HEK293 (cell line): ENCODE measurements at regions not wholly inside any gene's neighbourhood (a gene's known extent, or its start where the extent isn't known, plus 50 kb on each side); places are given as distances from the start of the nearest gene placed in this dataset.

Experiments used
- BCL11B ChIP-seq: fragments of 450-650 bp; formaldehyde crosslinking; IDR thresholded peaks from 2 replicates; pipeline ENCODE4 v1.5.1; 2016; ENCODE audit warnings: low read depth, missing biosample characterization, missing genetic modification characterization
- ELK4 ChIP-seq: IDR thresholded peaks from 2 replicates; pipeline ENCODE4 v1.6.1; 2011; ENCODE audit warnings: mild to moderate bottlenecking, low read depth, low read length, borderline replicate concordance
- GFI1B ChIP-seq: fragments of 450-650 bp; formaldehyde crosslinking; IDR thresholded peaks from 2 replicates; pipeline ENCODE4 v1.5.1; 2016; ENCODE audit warnings: missing biosample characterization, missing genetic modification characterization
- MYNN ChIP-seq: fragments of 450-650 bp; formaldehyde crosslinking; IDR thresholded peaks from 2 replicates; pipeline ENCODE4 v1.5.1; 2016; ENCODE audit warnings: missing biosample characterization, missing genetic modification characterization, borderline replicate concordance
- PRDM10 ChIP-seq: fragments of 450-650 bp; formaldehyde crosslinking; IDR thresholded peaks from 2 replicates; pipeline ENCODE4 v1.5.1; 2016; ENCODE audit warnings: missing biosample characterization, missing genetic modification characterization
- PRDM2 ChIP-seq: fragments of 450-650 bp; formaldehyde crosslinking; IDR thresholded peaks from 2 replicates; pipeline ENCODE4 v1.5.1; 2016; ENCODE audit warnings: missing biosample characterization, missing genetic modification characterization, borderline replicate concordance
- SP7 ChIP-seq: fragments of 450-650 bp; formaldehyde crosslinking; IDR thresholded peaks from 2 replicates; pipeline ENCODE4 v1.5.1; 2016; ENCODE audit warnings: missing biosample characterization, missing genetic modification characterization
- TSHZ1 ChIP-seq: fragments of 450-650 bp; formaldehyde crosslinking; IDR thresholded peaks from 2 replicates; pipeline ENCODE4 v1.5.1; 2016; ENCODE audit warnings: missing biosample characterization, missing genetic modification characterization, borderline replicate concordance
- ZBTB1 ChIP-seq: fragments of 450-650 bp; formaldehyde crosslinking; IDR thresholded peaks from 2 replicates; pipeline ENCODE4 v1.5.1; 2016; ENCODE audit warnings: missing biosample characterization, missing genetic modification characterization
- ZFP41 ChIP-seq: fragments of 450-650 bp; formaldehyde crosslinking; IDR thresholded peaks from 2 replicates; pipeline ENCODE4 v1.5.1; 2016; ENCODE audit warnings: missing biosample characterization, missing genetic modification characterization, borderline replicate concordance
- ZNF202 ChIP-seq: fragments of 450-650 bp; formaldehyde crosslinking; IDR thresholded peaks from 2 replicates; pipeline ENCODE4 v1.5.1; 2016; ENCODE audit warnings: missing biosample characterization, missing genetic modification characterization, borderline replicate concordance
- ZNF23 ChIP-seq: fragments of 450-650 bp; formaldehyde crosslinking; IDR thresholded peaks from 2 replicates; pipeline ENCODE4 v1.5.1; 2016; ENCODE audit warnings: missing biosample characterization, missing genetic modification characterization, borderline replicate concordance
- ZNF354C ChIP-seq: fragments of 450-650 bp; formaldehyde crosslinking; IDR thresholded peaks from 2 replicates; pipeline ENCODE4 v1.5.1; 2016; ENCODE audit warnings: missing biosample characterization, missing genetic modification characterization, low read depth, borderline replicate concordance
- ZNF366 ChIP-seq: fragments of 450-650 bp; formaldehyde crosslinking; conservative IDR thresholded peaks from 2 replicates; pipeline ENCODE4 v1.5.1; 2016; ENCODE audit warnings: missing biosample characterization, missing genetic modification characterization
- ZNF416 ChIP-seq: fragments of 450-650 bp; formaldehyde crosslinking; IDR thresholded peaks from 2 replicates; pipeline ENCODE4 v1.5.1; 2016; ENCODE audit warnings: missing biosample characterization, missing genetic modification characterization
- ZNF501 ChIP-seq: fragments of 450-650 bp; formaldehyde crosslinking; IDR thresholded peaks from 2 replicates; pipeline ENCODE4 v1.5.1; 2016; ENCODE audit warnings: missing biosample characterization, missing genetic modification characterization
- ZNF513 ChIP-seq: fragments of 450-650 bp; IDR thresholded peaks from 2 replicates; pipeline ENCODE4 v1.5.1; 2018; ENCODE audit warnings: missing biosample characterization, missing genetic modification characterization
- ZNF544 ChIP-seq: fragments of 450-650 bp; formaldehyde crosslinking; IDR thresholded peaks from 2 replicates; pipeline ENCODE4 v1.5.0; 2017; ENCODE audit warnings: missing biosample characterization, missing genetic modification characterization
- ZNF561 ChIP-seq: fragments of 450-650 bp; IDR thresholded peaks from 2 replicates; pipeline ENCODE4 v1.5.1; 2018; ENCODE audit warnings: missing biosample characterization, missing genetic modification characterization, borderline replicate concordance
- ZNF610 ChIP-seq: fragments of 450-650 bp; formaldehyde crosslinking; IDR thresholded peaks from 2 replicates; pipeline ENCODE4 v1.5.1; 2016; ENCODE audit warnings: missing biosample characterization, missing genetic modification characterization, borderline replicate concordance
- ZNF621 ChIP-seq: fragments of 450-650 bp; formaldehyde crosslinking; IDR thresholded peaks from 2 replicates; pipeline ENCODE4 v1.5.1; 2017; ENCODE audit warnings: missing biosample characterization, missing genetic modification characterization
- ZNF624 ChIP-seq: fragments of 450-650 bp; formaldehyde crosslinking; IDR thresholded peaks from 2 replicates; pipeline ENCODE4 v1.5.1; 2017; ENCODE audit warnings: missing biosample characterization, missing genetic modification characterization
- ZNF76 ChIP-seq: fragments of 450-650 bp; formaldehyde crosslinking; IDR thresholded peaks from 2 replicates; pipeline ENCODE4; 2016; ENCODE audit warnings: low read depth, missing biosample characterization, missing genetic modification characterization, borderline replicate concordance
- ZNF777 ChIP-seq: fragments of 450-650 bp; formaldehyde crosslinking; IDR thresholded peaks from 2 replicates; pipeline ENCODE4 v1.5.1; 2017; ENCODE audit warnings: missing biosample characterization, missing genetic modification characterization, borderline replicate concordance

- TF ChIP-seq ZNF366 (tag by site-specific recombination) (peak; percentile 81), PRDM10 (0 out of 2 replicates have a peak, but pooled peaks have one; percentile 34), ELK4 (no peak), ZNF561 (tag by site-specific recombination) (peak; percentile 98), ZNF354C (no peak), ZFP41 (no peak), MYNN (tag by site-specific recombination) (no peak), ZNF624 (tag by site-specific recombination) (no peak), ZBTB1 (tag by site-specific recombination) (no peak), SP7 (tag by site-specific recombination) (peak; percentile 89), ZNF777 (no peak), BCL11B (0 out of 2 replicates have a peak, but pooled peaks have one; percentile 47), PRDM2 (tag by site-specific recombination) (no peak), GFI1B (tag by site-specific recombination) (peak; percentile 83), ZNF610 (tag by site-specific recombination) (peak; percentile 76; the same call in 1 of the 2 replicates), ZNF501 (tag by site-specific recombination) (peak; percentile 61), TSHZ1 (tag by site-specific recombination) (peak; percentile 80; the same call in 1 of the 2 replicates), ZNF23 (tag by site-specific recombination) (no peak), ZNF416 (tag by site-specific recombination) (no peak), ZNF202 (no peak), ZNF513 (tag by site-specific recombination) (no peak; the same call in 1 of the 2 replicates), ZNF76 (tag by site-specific recombination) (peak; percentile 42; the same call in 1 of the 2 replicates), ZNF621 (tag by site-specific recombination) (no peak), ZNF544 (tag by site-specific recombination) (no peak)
Observed at GRCh38 chr6:21749754-21750153, 156.2 kb downstream of the SOX4 start (continued).
